Sciatic nerve (tissue), 2 donors: ENCODE measurements at regions not wholly inside any gene's neighbourhood (a gene's known extent, or its start where the extent isn't known, plus 50 kb on each side); places are given as distances from the start of the nearest gene placed in this dataset.

ENCODE experiments used
- ATAC-seq: fragments of 200-7000 bp; cut with Tn5 transposase; one replicate; pipeline ENCODE4 v1.9.1; 2020; ENCODE audit warnings: mild to moderate bottlenecking, moderate library complexity
- DNase-seq: peaks from one replicate; pipeline ENCODE4 v3.0.0-alpha.2; 2020; ENCODE audit warnings: low spot score
- intact Hi-C: fragments of 100-400 bp; cut with DNase I; formaldehyde crosslinking; loops from one replicate; pipeline ENCODE4 v1.14.2; 2022
- donor health status: DM: no; HTN: no; CAD: no.
- donor health status: DM: no; HTN: no; CAD: no.

DNA sequence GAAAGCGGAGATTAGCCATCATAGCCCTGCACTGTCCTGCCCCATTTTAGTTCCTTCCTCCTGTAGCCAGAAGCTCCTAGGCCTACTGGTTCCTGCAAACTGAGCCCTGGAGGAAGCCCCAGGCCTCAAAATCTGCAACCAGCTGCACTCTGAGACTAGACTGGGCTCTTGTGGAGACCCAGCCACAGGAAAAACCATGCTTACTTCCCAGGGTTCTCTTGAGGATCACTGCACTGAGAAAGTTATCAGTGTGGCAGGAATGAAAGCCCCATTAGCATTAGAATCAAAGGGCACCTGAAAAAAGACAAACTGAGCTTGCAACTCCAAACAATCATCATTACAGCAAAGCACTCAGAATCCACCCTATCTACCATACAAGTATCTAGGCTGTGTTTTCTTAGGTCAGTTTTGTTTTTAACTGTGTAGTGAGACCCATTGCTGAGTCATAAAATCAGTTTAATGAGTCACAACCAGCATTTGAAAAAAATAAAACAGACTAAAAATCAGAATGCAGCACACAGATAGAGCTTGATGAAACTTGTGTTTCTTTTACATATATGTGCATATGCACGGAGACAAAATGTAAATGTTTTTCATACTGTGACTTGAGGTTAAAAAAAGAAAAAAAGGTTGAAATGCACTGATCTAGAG lies 91.0 kb downstream of the UNC5CL start:
- ATAC-seq (no peak), DNase-seq (no peak)
- intact Hi-C loops: no loop called here

DNA sequence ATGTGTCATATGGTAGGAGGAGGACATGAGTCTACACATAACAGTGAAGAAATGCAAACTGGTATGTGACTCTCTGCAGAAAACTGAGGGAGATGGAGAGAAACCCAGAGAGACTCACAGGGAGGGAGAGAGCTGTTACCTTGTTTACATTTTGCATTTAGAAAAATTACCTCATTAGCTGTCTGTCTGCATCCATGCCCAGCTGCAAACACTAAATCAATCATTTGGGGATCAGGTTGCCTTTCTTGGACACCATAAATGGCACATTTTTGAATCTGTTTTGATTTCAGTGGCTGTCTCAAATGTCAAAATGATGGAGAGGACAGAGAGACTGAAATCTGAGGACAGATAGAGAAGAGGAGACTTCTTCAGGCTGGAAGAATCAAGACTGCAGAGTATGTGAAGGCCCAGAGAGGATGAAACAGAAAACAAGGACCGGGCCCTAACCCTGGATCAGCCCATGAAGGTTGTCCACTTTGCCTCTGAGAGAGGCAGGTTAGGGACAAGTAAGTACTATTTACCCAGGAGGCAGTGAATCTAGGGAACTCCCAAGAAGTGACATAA lies 92.2 kb downstream of the UNC5CL start:
- no peak for DNase-seq
- ATAC-seq: no peak
- intact Hi-C loops: no loop called here

DNA sequence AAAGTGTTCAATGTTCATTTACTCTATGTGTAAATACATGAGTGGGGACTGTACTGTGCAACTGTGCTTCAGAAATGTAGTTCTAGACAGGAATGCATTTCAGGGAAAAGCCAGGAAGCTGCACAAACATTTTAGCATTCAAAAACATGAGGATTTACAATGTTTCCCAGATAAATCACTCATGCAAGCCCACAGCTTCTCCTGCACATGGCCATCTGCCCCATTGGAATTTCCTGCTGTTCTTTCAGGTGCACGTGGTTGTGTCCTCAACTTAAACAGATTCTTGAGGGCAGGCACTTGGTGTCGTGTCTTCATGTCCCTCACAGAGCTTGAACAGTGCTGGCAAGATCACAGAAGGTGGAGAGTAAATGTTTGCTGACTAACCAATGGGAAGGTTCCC lies 101.5 kb downstream of the UNC5CL start:
- intact Hi-C loops: no loop called here
- DNase-seq: no peak
- ATAC-seq: no peak

DNA sequence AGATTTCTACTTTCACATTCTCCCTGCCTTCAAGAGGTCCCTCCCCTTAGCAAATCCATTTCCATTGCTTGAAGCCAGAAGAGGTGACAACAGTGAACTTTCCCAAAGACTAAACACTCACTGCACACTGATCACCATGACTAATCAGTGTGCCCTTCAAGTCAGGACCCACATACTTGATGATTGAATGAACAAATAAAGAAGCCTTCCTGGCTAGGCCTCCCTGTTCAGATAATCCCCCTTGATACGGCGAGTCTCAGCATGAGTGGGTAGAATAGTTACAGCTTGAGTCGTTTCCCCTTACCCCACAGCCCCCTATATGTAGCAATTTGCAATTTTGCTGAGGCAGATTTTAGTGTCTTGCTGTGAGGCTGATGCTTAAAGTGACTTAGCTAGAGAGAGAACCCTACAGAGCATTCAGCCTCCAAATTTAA lies 102.2 kb downstream of the UNC5CL start:
- DNase-seq: no peak
- intact Hi-C loops: no loop called here
- no peak for ATAC-seq

DNA sequence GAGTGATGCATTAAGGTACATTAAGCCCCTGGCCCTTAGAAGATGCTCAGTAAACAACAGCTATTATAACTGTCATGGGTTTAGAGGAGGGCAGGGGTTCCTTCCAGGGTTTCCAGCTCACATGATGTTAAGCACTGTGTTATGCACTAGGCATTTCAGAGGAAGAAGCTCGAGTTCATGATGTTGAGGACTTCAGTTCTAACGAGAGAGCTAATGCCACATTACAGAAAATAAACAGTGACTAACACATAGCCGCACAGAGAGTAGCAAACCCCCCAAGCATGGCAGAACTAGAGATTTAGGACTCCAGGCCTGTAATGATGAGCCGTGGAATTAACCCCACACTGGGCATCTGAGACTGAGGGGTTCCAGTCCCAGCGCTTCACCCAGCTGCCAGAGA lies 105.2 kb downstream of the UNC5CL start:
- intact Hi-C loops: no loop called here
- ATAC-seq (no peak), DNase-seq (no peak)

DNA sequence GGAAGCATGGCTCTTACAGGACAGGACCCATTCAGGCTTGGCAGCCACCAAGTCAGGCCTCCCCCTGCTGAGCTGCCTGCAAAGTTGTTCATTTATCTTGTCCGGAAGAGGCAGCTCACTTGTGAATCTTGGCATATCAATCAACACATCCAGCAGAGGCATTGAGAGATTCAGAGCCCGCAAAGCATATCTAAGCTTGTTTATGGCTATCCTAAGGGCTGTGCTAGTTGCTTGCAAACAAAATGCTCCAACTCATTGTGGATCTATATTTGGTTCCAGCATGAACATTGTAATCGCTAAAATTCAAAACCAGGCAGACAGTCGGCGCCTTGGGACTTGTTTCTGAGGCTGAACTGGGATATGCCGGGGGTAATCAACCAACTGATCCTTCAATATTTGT lies 106.1 kb downstream of the UNC5CL start:
- no peak for ATAC-seq
- no peak for DNase-seq
- intact Hi-C loops: no loop called here

DNA sequence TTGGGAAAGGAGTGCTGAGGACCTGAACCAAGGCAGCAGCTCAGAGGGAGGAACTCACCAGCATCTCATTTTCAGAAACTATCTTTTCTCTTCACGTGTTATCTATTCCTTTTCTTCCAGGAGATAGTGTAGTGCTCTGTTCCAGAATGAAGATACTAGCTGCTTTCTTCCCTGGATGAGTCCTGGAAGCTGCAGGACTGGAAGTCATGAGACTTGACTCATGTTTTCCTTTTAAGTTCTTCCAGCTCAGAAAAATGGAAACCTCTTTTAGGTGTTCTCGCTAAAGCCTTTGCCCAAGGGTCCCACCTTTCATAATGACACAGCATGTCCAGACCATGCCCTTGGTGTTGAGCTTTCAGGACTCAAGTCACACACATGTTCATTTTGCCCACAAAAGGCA lies 106.7 kb downstream of the UNC5CL start:
- ATAC-seq (no peak), DNase-seq (no peak)
- intact Hi-C loops: no loop called here

DNA sequence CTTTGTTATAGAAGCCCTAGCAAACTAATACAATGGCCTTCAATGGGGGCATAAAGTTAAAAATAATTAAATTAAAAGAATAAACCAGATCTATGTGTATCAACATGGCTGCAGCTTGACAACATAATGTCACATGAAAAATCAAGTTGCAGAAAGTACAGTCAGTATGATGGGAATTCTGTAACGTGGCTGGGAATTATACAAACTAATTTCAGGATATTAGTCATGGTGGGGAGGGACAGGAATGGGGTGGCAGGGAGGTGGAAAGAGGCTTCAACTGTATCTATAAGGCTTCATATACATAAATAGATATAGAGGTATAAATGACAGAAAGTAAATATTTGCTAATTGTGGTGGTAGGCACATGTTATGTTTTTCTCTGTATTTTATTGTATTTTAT lies 107.1 kb downstream of the UNC5CL start:
- ATAC-seq (no peak), DNase-seq (no peak)
- intact Hi-C loops: no loop called here

DNA sequence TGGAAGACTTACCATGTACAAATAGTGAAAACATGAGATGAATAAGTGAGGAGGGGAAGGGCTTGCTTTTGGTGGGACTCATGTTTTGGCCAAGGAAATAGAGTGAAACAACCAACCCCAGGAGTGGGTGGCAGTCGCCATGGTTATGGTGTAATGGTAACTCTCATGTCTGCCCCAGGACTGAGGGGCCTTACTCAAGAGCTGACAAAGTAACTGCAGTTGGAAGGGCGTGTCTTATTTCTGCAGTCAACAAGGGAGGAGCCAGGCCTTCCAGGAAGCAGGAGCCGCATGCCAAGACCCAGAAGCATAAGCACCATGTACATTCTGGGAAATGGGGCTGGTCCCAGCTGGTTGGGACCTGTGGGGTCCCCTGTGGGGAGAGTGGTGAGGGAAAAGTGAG lies 108.5 kb downstream of the UNC5CL start:
- no peak for ATAC-seq
- DNase-seq: no peak
- intact Hi-C loops: no loop called here

DNA sequence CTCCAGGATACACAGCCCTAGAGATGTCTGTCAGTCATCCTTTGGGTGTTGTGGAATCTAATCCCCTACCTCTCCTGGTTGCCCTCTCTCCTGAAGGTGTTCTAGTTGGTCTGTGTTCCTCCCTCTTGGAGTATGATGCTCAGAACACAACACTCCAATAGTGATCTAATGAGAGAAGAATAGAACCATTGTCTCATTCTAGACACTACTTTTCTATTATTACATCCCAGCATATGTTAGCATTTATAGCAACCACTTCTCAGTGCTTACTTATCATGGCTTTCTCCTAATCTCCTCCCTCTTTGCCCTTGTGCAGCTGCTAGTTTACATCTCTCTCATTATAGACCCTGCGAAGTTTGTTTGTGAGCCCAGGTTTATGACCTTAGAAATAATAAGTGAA lies 109.0 kb downstream of the UNC5CL start:
- DNase-seq (no peak), ATAC-seq (no peak)
- intact Hi-C loops: no loop called here

DNA sequence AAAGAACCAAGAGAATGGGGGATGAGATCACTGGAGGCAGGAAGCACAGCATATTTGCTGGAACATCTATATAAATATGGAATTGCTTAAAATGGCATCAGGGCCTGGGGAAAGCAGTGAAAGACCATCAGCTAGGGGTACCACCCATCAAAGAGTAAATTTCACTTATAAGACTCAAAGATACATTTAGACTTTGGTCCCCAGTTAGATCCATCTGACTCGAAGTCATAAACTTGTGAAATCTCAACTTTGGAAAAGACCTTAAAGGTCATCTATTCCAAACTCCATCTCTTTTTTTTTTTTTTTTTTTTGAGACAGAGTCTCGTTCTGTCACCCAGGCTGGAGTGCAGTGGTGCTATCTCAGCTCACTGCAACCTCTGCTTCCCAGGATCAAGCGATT lies 109.8 kb downstream of the UNC5CL start:
- intact Hi-C loops: no loop called here
- DNase-seq (no peak), ATAC-seq (no peak)

DNA sequence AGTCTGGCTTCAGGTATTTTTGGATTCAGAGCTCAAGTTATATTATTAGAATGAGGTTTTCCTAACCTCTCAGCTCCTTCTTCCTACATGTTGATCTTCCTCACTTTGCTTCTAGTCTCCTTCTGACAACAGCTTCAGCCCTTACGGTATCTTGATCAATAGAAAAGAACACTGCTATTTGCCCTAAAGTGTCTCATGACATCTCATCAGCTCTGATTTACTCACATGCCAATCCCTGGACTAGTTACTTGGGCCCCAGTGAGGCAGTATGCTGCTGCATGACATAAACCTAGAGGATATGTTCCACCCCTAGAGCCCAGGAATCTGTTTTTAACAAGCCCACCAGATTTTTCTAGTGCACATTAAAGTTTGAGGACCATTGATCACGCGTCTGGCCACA lies 110.3 kb downstream of the UNC5CL start:
- no peak for ATAC-seq
- no peak for DNase-seq
- intact Hi-C loops: no loop called here

DNA sequence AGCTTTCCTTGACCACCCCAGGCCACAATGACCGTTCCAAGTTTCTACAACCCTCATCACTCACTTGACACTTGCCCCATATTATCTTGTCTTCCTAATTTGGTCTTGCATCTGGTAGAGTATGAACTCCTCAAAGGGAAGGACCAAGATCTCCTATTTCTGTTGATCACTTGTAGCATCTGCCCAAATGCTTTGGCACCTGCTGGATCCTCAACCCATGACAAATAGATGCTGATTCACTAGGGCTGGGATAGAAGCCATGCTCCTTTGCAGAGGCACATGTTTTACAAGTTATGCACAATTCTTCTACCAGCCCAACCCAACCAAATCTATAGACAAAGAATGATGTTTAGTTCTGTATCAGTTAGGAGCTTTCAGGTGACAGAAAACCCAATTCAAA lies 110.7 kb downstream of the UNC5CL start:
- DNase-seq (no peak), ATAC-seq (no peak)
- intact Hi-C loops: no loop called here

DNA sequence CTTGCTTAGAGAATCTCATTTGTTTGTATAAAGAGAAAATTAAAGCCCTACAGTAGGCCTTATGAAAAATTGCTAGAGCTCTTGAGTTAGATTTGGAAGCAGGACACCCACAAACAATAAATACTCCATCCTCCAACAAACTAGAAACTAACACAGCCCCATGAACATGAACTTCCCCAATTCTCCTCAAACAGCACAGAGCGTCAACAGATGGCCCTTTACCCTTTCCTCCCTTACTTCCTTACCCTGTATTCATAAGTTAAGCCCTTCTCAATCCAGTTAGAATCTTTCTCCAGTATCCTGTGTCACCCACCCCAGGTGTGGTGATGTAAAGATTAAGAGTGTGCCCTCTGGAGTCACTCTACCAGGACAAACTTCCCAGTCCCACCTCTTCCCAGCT lies 113.7 kb downstream of the UNC5CL start:
- DNase-seq (no peak), ATAC-seq (no peak)
- intact Hi-C loops: no loop called here

DNA sequence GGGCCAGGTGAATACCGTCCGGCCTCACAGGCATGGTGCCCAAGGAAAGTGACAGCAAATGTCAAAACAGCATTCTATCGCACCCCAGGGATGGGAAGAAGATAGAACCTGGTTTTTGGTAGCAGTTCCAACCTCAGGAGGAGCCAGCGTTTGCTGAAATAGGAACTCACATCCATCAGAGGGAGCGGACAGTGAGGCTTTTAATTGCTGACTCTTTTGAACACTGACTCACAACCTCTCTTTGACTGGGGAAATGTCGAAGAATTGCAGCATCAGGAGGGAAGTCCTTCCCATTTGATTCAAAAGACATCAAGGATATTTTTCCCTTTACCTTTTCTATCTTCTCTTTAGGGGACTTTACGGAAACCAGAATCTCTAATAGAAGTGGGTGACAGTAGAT lies 114.2 kb downstream of the UNC5CL start:
- no peak for ATAC-seq
- DNase-seq: no peak
- intact Hi-C loops: no loop called here

DNA sequence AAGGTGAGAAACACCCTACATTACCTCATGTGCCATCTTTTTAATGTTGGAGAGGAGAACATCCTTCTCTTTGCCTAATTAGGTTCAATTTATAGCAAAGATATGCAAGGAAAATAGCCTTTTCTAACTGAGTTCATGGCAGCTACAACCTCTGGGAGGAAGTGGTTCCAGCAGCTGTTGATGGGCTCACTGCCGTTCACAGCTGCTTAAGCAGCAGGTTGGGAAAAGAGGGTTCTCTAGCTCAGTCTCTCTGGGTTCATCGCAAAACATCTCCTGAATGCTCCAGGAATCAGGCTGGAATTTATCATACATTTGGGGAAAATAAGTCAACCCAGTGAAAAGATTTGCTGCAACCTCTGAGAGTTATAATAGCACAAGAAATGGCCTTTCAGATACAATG lies 115.1 kb downstream of the UNC5CL start:
- no peak for ATAC-seq
- intact Hi-C loops: no loop called here
- no peak for DNase-seq

DNA sequence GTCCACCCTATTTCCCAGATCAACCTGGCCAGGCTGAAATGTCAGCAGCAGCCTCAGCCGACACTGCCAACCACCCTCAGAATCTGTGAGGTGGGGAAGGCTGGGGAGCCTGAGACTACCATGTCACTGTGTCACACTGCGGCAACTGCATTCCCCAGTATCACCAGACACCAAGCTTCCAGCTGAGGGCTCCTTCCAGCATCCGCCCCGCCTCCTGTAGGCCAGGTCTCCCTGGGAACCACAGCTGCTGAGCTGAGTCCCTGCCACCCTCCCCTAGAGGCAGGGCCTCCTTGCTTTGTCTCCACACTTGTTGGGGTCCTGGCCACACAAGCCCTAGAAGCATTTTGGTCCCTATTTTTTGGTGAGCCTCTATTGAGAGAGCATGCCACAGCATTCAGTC lies 115.7 kb downstream of the UNC5CL start:
- intact Hi-C loops: no loop called here
- no peak for DNase-seq
- ATAC-seq: no peak

DNA sequence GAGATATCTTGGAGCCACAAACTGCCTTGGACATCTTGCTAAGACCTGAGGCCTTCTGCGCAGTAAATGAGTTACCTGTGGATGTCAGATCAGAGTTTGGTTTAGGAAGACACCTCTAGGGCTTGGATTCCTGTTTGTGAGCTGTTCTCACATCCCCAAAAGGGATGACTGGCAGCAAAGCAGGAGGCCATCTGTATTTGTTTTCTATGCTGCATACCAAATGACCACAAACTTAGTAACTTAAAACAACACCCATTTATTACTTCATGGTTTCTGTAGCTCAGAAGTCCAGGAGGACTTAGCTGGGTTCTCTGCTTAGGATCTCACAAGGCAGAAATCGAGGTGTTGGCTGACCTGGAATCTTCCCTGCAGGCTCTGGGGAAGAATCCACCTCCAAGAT lies 116.7 kb downstream of the UNC5CL start:
- intact Hi-C loops: no loop called here
- ATAC-seq: no peak
- DNase-seq: no peak

DNA sequence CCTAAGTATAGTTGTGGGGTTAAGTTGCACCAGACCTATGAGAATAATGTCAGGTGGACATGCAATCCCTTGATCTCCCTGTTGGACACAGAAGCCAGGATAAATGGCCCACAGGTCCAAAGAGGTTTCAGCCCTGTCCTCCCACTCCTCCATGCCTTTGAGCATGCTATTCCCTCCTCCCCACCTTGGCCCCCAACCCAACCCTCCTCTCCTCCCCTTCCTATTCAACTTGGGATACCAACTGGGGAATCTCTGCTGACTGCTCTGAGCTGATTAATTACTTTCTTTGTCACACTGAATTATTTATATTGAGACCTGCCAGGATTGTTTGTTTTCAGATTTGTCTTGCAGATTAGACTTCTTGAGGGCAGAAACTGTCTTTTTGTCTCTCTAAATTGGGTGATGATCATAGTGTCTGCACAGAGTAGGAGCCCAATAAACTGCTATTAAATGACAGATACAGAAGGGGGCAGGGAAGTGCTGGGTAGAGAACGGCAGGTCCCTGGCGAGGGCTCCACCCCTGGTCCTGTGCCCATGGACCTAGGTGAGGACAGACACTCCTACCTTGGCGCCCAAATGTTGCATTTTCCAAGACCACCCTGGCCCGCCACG lies 120.9 kb downstream of the UNC5CL start:
- DNase-seq: no peak
- ATAC-seq: no peak
- intact Hi-C loops: no loop called here

DNA sequence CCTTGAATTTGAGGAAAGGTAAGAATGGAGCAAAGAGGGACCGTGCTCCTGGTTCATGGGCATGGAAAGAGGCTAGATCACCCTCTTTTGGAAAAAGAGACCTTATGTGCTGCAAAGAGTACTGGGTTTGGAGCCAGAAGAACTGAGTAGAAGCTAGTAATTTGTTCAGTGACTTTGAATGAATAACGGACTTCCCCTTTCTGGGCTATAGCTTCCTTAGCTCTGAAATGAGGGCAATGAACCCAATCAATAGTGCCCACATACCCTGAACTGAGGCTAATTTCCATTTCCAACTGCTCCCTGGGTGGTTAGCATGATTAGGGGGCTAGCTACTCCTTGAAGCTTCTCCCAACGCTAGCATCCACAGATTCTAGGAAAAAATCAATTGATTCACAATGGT lies 121.4 kb downstream of the UNC5CL start:
- intact Hi-C loops: no loop called here
- DNase-seq (no peak), ATAC-seq (no peak)

DNA sequence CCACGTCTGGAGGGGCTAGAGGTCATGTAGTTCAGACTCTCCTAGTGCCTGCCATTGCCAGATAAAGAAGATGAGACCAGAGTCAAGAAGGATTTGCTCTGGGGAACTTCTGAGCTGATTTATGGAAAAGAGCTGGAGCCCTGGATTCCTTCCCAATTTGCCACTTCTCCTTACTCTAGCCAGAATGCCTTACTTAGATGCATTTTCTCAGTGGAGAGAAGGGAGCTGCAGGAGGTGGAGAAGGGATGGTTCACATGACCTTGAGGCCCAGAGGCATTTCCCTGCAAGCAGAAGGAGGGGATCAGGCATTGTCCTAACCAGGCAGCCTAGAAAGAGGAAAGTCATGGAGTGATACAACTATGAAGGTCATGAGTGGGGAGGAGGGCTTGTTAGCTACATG lies 122.2 kb downstream of the UNC5CL start:
- intact Hi-C loops: no loop called here
- DNase-seq (no peak), ATAC-seq (no peak)
